ENCODE measurements at regions not wholly inside any gene's neighbourhood (a gene's known extent, or its start where the extent isn't known, plus 50 kb on each side); places are given as distances from the start of the nearest gene placed in this dataset.

DNA sequence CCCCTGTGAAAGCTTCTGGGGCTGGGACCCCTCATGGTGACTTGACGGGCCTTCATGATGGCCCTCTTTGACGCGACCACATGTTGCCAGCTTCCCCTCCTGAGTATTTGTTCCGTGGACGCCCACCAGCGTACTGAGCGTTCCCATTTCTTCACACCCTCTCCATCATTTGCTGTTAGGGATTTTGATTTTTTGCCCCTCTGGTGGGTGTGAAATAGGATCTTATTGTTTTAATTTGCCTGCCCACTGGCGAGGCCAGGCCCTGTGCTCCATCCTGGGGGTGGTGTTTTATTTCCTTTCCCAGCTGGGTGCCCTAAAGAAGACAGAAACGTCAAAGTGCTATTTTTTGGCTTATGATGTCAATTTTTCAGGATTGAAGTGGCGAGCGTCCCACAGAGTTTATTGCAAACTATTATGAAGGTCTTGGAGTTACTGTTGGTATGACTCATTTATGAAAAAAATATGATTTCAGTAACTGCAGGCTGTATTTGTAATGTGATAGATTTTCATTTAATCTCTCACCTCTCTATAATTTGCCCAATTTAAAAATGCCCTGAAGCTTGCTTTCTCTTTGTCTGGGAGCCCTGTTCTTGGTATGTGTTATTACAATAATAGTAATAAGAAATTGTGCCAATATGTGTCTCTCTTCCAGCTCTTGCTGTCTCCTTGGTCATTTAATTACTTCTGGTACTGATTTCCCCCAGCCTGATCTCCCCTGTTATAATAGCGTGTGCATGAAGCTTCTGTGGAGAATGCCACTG is 99.6 kb downstream of the SLC25A47 start:
- DNase-seq: no peak
- Histone ChIP-seq H3K36me3 (no peaks in the 10 kb centered on the region), H3K4me3 (no peak overlapping the region), H3K27me3 (ENCODE audit: low read depth) (no peaks in the 10 kb centered on the region), H3K9me3 (replicated peaks) (no peaks in the 10 kb centered on the region), H3K27ac (replicated peaks) (no peak overlapping the region), H3K4me1 (peaks cover 7% of the 10 kb centered on the region)
- TF ChIP-seq, protein P1, sequence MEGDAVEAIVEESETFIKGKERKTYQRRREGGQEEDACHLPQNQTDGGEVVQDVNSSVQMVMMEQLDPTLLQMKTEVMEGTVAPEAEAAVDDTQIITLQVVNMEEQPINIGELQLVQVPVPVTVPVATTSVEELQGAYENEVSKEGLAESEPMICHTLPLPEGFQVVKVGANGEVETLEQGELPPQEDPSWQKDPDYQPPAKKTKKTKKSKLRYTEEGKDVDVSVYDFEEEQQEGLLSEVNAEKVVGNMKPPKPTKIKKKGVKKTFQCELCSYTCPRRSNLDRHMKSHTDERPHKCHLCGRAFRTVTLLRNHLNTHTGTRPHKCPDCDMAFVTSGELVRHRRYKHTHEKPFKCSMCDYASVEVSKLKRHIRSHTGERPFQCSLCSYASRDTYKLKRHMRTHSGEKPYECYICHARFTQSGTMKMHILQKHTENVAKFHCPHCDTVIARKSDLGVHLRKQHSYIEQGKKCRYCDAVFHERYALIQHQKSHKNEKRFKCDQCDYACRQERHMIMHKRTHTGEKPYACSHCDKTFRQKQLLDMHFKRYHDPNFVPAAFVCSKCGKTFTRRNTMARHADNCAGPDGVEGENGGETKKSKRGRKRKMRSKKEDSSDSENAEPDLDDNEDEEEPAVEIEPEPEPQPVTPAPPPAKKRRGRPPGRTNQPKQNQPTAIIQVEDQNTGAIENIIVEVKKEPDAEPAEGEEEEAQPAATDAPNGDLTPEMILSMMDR (IDR thresholded peaks at IDR 0.05; ENCODE audit: borderline replicate concordance): no peak
- intact Hi-C loops (cut with micrococcal nuclease): no loop called here

DNA sequence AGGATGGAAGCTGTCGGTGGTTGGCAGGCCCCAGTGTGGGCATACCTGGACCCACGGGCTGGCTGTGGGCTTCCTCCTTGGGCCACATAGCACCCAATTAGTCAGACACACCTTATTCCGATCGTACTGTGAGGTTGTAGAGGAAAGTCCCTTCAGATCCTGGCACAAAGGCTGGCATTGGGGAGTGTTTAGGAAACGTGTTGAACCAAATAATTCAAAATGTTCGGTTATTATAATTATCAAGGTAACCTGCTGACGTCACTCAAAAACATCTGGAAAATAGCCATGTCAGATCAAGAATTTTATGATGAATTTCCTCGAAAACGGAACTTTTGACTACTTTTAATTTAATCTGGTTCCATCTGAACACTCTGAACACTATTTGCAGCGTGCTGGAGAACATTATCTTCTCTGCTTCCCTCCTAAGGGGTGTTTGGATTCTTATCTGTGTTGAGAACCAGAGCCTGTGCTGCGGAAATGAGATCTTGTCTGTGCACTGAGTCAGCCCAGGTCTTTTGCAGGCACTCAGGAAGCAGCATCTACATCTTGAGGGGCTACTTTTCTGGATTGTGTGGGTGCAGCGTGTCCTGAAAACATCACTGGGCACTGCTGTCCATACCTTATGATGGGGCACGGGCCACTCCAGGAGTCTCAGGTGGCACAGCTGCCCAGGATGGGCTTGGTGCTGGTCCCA is 100.3 kb downstream of the SLC25A47 start:
- intact Hi-C loops (cut with micrococcal nuclease): no loop called here
- DNase-seq: no peak
- TF ChIP-seq, protein P1 (IDR thresholded peaks at IDR 0.05; ENCODE audit: borderline replicate concordance): no peak
- Histone ChIP-seq H3K27ac (replicated peaks) (no peak overlapping the region), H3K9me3 (replicated peaks) (no peaks in the 10 kb centered on the region), H3K36me3 (no peaks in the 10 kb centered on the region), H3K4me1 (peaks cover 7% of the 10 kb centered on the region), H3K4me3 (no peak overlapping the region), H3K27me3 (ENCODE audit: low read depth) (no peaks in the 10 kb centered on the region)

DNA sequence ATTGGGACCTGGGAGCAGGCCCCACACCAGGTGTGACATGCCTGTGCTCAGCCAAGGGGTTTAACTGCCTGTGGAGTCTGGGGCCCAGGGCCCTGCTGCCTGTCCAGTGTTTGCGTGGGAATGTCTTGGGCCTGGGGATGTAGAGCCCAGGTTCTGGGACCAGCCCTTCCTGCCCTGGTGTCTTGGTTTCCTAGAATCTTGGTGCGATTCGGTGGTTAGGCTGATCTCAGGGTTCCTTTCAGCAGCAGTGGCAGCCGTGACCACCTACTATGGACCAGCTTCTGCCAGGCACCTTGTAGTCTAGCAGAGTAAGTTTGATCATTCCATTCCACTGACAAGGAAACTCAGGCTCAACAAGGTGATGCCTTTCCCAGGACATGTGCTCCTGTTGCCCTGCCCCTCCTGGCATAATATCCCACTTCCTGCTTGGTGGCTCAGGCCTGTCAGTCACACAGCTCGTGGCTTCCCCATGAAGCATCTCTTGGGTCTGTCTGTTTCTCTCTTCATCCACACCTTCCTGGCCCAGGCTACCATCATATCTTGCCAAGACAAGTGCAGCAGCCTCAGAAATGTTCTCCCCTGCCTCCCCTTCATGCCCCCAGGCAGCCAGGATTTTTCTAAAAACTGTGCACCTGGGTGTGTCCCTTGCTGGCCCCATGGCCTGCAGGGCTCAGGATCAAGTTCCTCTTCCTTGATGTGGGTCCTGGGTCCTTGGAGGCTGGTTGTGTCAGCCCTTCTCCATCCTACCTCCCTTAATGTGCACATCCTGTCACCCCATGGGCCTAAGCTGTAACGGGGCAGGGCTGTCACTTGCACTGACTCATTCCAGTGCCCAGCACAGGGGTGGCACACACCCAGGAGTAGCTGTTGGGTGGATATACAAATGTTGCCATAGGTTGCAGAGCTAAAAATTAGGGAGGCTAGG is 101.6 kb downstream of the SLC25A47 start:
- H3K27ac ChIP-seq (replicated peaks): no peak overlapping the region
- TF ChIP-seq, protein P1 (IDR thresholded peaks at IDR 0.05; ENCODE audit: borderline replicate concordance): no peak
- peaks cover 7% of the 10 kb centered on the region for H3K4me1 ChIP-seq
- no peaks in the 10 kb centered on the region for H3K36me3 ChIP-seq
- H3K9me3 ChIP-seq (replicated peaks): no peaks in the 10 kb centered on the region
- no peaks in the 10 kb centered on the region for H3K27me3 ChIP-seq (ENCODE audit: low read depth)
- H3K4me3 ChIP-seq: no peak overlapping the region
- DNase-seq: no peak
- intact Hi-C loops (cut with micrococcal nuclease): no loop called here

DNA sequence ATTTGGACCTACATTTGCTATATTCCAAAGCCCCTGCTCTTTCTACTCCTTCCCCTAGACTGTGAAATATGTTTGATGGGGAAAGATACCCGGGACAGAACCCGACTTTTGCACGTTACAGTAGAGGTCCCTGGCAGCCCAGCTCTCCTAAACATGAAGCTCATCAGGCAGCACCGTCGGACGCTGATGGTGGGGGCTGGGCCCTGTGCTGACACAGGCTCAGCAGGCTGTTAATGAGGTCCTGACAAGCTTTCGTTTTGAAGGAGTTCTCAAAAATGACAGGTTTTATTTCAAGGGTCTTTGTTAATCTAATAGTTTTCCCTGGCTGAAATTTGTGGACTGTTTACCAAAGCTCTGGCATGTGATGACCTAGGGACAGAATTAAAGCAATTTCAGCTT is 102.3 kb downstream of the SLC25A47 start:
- intact Hi-C loops (cut with micrococcal nuclease): no loop called here

DNA sequence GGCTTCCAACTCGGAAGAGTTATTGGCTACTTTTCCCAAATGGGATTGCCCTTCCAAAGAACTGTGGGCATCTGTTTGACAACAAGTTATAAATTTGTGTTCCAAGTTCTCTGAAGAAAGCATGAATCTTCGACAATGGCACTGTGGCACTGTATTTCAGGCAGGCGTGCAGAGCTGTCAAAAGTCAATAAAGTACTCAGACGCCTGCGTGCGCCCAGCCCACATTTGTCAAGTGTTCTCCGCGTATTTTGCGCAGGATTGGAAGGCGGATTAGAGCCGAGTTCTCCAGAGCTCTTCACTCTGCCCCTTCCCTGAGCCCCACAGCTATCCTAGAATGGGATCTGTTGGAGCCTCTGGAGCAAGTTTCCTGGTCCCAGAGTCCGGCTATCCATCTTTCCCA is 103.2 kb downstream of the SLC25A47 start:
- intact Hi-C loops (cut with micrococcal nuclease): no loop called here
- no peak overlapping the region for H3K4me3 ChIP-seq
- no peaks in the 10 kb centered on the region for H3K36me3 ChIP-seq
- no peak overlapping the region for H3K27ac ChIP-seq (replicated peaks)
- no peak for DNase-seq
- peaks cover 7% of the 10 kb centered on the region for H3K4me1 ChIP-seq
- TF ChIP-seq, protein P1 (IDR thresholded peaks at IDR 0.05; ENCODE audit: borderline replicate concordance): no peak
- no peaks in the 10 kb centered on the region for H3K27me3 ChIP-seq (ENCODE audit: low read depth)
- H3K9me3 ChIP-seq (replicated peaks): no peaks in the 10 kb centered on the region

More for the DNA sequence above, 102.3 kb downstream of the SLC25A47 start:
- TF ChIP-seq, protein P1 (IDR thresholded peaks at IDR 0.05; ENCODE audit: borderline replicate concordance): no peak
- H3K4me1 ChIP-seq: peaks cover 7% of the 10 kb centered on the region
- no peak for DNase-seq
- H3K9me3 ChIP-seq (replicated peaks): no peaks in the 10 kb centered on the region
- no peaks in the 10 kb centered on the region for H3K27me3 ChIP-seq (ENCODE audit: low read depth)
- no peak overlapping the region for H3K27ac ChIP-seq (replicated peaks)
- no peaks in the 10 kb centered on the region for H3K36me3 ChIP-seq
- H3K4me3 ChIP-seq: no peak overlapping the region

Data from left ventricle myocardium inferior (tissue), 1 donor.